Neural progenitor cell (in vitro differentiated cells): ENCODE measurements at regions not wholly inside any gene's neighbourhood (a gene's known extent, or its start where the extent isn't known, plus 50 kb on each side); places are given as distances from the start of the nearest gene placed in this dataset.

Experiments
- DNase-seq: peaks from one replicate; pipeline ENCODE4 v3.0.0-alpha.2; 2016; ENCODE audit warnings: low spot score
- H2AFZ ChIP-seq: fragments of 200-600 bp; sonication (generic); replicated peaks from 2 replicates; pipeline ENCODE4 v1.6.1; 2016; ENCODE audit warnings: antibody characterized with exemption
- H3F3A ChIP-seq: fragments of 200-600 bp; sonication (generic); 2 replicates; pipeline ENCODE4 v1.6.1; 2016; ENCODE audit warnings: antibody characterized with exemption, low read depth
- H3K27ac ChIP-seq: fragments of 200-600 bp; sonication (generic); 2 replicates; pipeline ENCODE4 v1.5.1; 2016; ENCODE audit warnings: mild to moderate bottlenecking
- H3K27me3 ChIP-seq: fragments of 200-600 bp; sonication (generic); 2 replicates; pipeline ENCODE4 v1.6.1; 2016; ENCODE audit warnings: mild to moderate bottlenecking, moderate library complexity
- H3K36me3 ChIP-seq: fragments of 200-600 bp; sonication (generic); 2 replicates; pipeline ENCODE4 v1.5.1; 2016
- H3K4me1 ChIP-seq: fragments of 200-600 bp; sonication (generic); 2 replicates; pipeline ENCODE4 v1.6.1; 2016; ENCODE audit warnings: mixed run types
- H3K4me2 ChIP-seq: fragments of 200-600 bp; sonication (generic); 2 replicates; pipeline ENCODE4 v1.6.1; 2016
- H3K4me3 ChIP-seq: fragments of 200-600 bp; sonication (generic); 2 replicates; pipeline ENCODE4 v1.5.1; 2016
- H3K79me2 ChIP-seq: fragments of 200-600 bp; sonication (generic); 2 replicates; pipeline ENCODE4 v1.6.1; 2016; ENCODE audit warnings: low read depth
- H3K9ac ChIP-seq: fragments of 200-600 bp; sonication (generic); 2 replicates; pipeline ENCODE4 v1.6.1; 2016
- H3K9me3 ChIP-seq: fragments of 200-600 bp; sonication (generic); 2 replicates; pipeline ENCODE4 v1.5.1; 2016; ENCODE audit warnings: low read depth
- H4K20me1 ChIP-seq: fragments of 200-600 bp; sonication (generic); 2 replicates; pipeline ENCODE4 v1.6.1; 2016; ENCODE audit warnings: low read depth
- H3K27ac Mint-ChIP-seq: 3 replicates; pipeline ENCODE4 v1.8.0; 2021; ENCODE audit warnings: mixed read lengths
- H3K27me3 Mint-ChIP-seq: 2 replicates; pipeline ENCODE4 v1.8.0; 2022; ENCODE audit warnings: low read depth, mild to moderate bottlenecking, inconsistent platforms, moderate library complexity, mixed read lengths; ENCODE audit not compliant: insufficient read depth
- H3K36me3 Mint-ChIP-seq: 3 replicates; pipeline ENCODE4 v1.8.0; 2021; ENCODE audit warnings: mixed read lengths
- H3K4me1 Mint-ChIP-seq: 3 replicates; pipeline ENCODE4 v1.8.0; 2021; ENCODE audit warnings: mixed read lengths
- H3K4me3 Mint-ChIP-seq: 3 replicates; pipeline ENCODE4 v1.8.0; 2021; ENCODE audit warnings: mild to moderate bottlenecking, moderate library complexity, mixed read lengths
- H3K9me3 Mint-ChIP-seq: 3 replicates; pipeline ENCODE4 v1.8.0; 2020; ENCODE audit warnings: mixed read lengths
- EZH2 ChIP-seq: fragments of 200-600 bp; sonication (generic); IDR thresholded peaks from 2 replicates; pipeline ENCODE4 v1.6.1; 2017; ENCODE audit warnings: antibody characterized with exemption, mild to moderate bottlenecking, moderate library complexity
- EZH2phosphoT487 ChIP-seq: fragments of 200-600 bp; sonication (generic); IDR thresholded peaks from 2 replicates; pipeline ENCODE4 v1.6.1; 2017; ENCODE audit warnings: antibody characterized with exemption
- TF ChIP-seq, protein P1 (sequence below): fragments of 200-600 bp; sonication (generic); IDR thresholded peaks from 2 replicates; pipeline ENCODE4 v1.5.1; 2017; ENCODE audit warnings: antibody characterized with exemption, mild to moderate bottlenecking

DNA sequence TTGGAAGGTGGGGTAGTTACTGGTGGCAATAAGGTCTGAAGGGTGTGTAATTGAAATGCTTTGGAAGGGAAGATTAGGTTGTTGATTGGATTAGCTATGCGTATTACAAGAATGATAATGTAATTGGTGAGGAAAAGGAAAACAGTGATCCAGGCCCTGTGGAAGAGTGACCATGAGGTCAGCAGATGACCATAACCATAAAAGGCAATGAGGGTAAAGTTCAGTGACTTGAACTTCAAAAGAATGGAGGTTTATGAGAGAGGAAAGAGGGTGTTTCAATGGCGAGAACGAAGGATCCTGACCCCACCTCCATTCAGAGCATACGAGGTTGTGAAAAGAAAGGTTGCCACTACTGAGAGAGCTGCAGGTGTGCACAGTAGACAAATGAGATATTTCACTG lies 439.7 kb downstream of the CCSER2 start:
- TF ChIP-seq EZH2: no peak
- no peak for TF ChIP-seq EZH2phosphoT487
- TF ChIP-seq, protein P1, sequence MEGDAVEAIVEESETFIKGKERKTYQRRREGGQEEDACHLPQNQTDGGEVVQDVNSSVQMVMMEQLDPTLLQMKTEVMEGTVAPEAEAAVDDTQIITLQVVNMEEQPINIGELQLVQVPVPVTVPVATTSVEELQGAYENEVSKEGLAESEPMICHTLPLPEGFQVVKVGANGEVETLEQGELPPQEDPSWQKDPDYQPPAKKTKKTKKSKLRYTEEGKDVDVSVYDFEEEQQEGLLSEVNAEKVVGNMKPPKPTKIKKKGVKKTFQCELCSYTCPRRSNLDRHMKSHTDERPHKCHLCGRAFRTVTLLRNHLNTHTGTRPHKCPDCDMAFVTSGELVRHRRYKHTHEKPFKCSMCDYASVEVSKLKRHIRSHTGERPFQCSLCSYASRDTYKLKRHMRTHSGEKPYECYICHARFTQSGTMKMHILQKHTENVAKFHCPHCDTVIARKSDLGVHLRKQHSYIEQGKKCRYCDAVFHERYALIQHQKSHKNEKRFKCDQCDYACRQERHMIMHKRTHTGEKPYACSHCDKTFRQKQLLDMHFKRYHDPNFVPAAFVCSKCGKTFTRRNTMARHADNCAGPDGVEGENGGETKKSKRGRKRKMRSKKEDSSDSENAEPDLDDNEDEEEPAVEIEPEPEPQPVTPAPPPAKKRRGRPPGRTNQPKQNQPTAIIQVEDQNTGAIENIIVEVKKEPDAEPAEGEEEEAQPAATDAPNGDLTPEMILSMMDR: no peak

DNA sequence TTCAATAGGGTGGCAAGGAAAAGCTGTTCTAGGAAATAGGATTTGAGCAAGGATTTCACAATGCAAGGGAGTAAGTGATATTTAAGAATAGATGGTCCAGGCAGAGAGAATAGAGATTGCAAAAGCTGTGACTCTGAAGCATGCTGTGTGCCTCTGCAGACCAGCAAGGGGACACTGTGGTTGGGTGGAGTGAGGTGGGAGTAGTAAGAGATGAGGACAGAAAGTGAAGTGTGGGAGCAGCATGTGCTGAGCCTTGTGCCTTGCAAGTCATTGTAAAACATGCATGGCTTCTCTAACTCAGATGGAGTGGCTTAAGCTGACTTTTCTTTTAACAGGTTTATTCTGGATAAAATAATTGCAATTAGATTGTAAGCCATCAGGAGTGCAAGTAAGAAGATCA lies 442.4 kb downstream of the CCSER2 start:
- Histone ChIP-seq H3K9ac (no peak overlapping the region), H3K36me3 (no peaks in the 10 kb centered on the region), H4K20me1 (no peaks in the 10 kb centered on the region), H3K4me2 (no peak overlapping the region), H3K4me1 (no peaks in the 10 kb centered on the region), H3K79me2 (no peaks in the 10 kb centered on the region), H3K27ac (no peak overlapping the region), H3K4me3 (no peak overlapping the region), H2AFZ (no peak overlapping the region), H3K27me3 (no peaks in the 10 kb centered on the region), H3K9me3 (no peaks in the 10 kb centered on the region), H3F3A (no peaks in the 10 kb centered on the region)
- peaks cover 12% of the 10 kb centered on the region for H3K4me1 Mint-ChIP-seq
- no peak for TF ChIP-seq EZH2
- TF ChIP-seq EZH2phosphoT487: no peak
- TF ChIP-seq, protein P1: no peak
- H3K27ac Mint-ChIP-seq: no peak overlapping the region
- no peak overlapping the region for H3K4me3 Mint-ChIP-seq
- H3K27me3 Mint-ChIP-seq: peaks cover 5% of the 10 kb centered on the region
- no peaks in the 10 kb centered on the region for H3K36me3 Mint-ChIP-seq
- DNase-seq: no peak
- peaks cover 9% of the 10 kb centered on the region for H3K9me3 Mint-ChIP-seq

More for the DNA sequence above, 439.7 kb downstream of the CCSER2 start:
- no peaks in the 10 kb centered on the region for H3F3A ChIP-seq
- H3K9ac ChIP-seq: no peak overlapping the region
- no peak for DNase-seq
- no peaks in the 10 kb centered on the region for H3K36me3 ChIP-seq
- H3K27ac ChIP-seq: no peak overlapping the region
- no peaks in the 10 kb centered on the region for H4K20me1 ChIP-seq
- H3K36me3 Mint-ChIP-seq: no peaks in the 10 kb centered on the region
- H3K27me3 Mint-ChIP-seq: peaks cover 13% of the 10 kb centered on the region
- no peak overlapping the region for H3K4me3 ChIP-seq
- H3K27me3 ChIP-seq: no peaks in the 10 kb centered on the region
- H3K79me2 ChIP-seq: no peaks in the 10 kb centered on the region
- H3K4me1 ChIP-seq: no peaks in the 10 kb centered on the region
- peaks cover 10% of the 10 kb centered on the region for H3K9me3 Mint-ChIP-seq
- no peak overlapping the region for H3K27ac Mint-ChIP-seq
- H3K4me2 ChIP-seq: no peak overlapping the region
- H3K4me3 Mint-ChIP-seq: no peak overlapping the region
- no peaks in the 10 kb centered on the region for H3K9me3 ChIP-seq
- no peak overlapping the region for H2AFZ ChIP-seq
- H3K4me1 Mint-ChIP-seq: peaks cover 12% of the 10 kb centered on the region

DNA sequence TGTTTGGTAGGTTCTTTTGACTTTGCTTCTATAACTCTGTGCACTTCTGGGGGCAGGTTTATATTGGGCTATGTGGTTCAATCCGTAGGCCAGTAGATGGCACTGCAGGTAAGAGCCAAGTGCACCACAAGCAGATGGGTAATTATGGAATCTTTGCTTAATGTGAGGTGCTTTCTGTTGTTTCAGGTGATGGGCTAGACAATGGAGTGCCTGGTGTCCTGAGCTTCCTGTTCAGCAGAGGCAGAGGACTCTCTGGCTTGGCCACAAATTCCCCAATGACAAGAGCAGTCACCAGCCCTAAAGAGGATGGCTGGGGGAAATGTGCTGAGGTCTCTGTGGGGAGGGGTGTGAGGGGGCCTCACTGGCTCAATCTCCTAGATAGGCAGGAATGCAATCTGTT lies 455.0 kb downstream of the CCSER2 start:
- H3K9me3 ChIP-seq: no peaks in the 10 kb centered on the region
- no peak overlapping the region for H3K9ac ChIP-seq
- H3K4me3 Mint-ChIP-seq: no peak overlapping the region
- H3K36me3 Mint-ChIP-seq: no peaks in the 10 kb centered on the region
- no peaks in the 10 kb centered on the region for H3K79me2 ChIP-seq
- no peaks in the 10 kb centered on the region for H3K36me3 ChIP-seq
- H2AFZ ChIP-seq: peak overlapping the region; percentile 69
- peaks cover 5% of the 10 kb centered on the region for H3K4me1 ChIP-seq
- H3F3A ChIP-seq: no peaks in the 10 kb centered on the region
- DNase-seq: peak; percentile 65
- H3K27ac ChIP-seq: no peak overlapping the region
- no peak overlapping the region for H3K27ac Mint-ChIP-seq
- H3K9me3 Mint-ChIP-seq: peaks cover 18% of the 10 kb centered on the region
- no peak overlapping the region for H3K4me3 ChIP-seq
- no peak overlapping the region for H3K4me2 ChIP-seq
- no peaks in the 10 kb centered on the region for H3K27me3 ChIP-seq
- TF ChIP-seq, protein P1: peak; percentile 84
- TF ChIP-seq EZH2phosphoT487: no peak
- H4K20me1 ChIP-seq: no peaks in the 10 kb centered on the region
- peaks cover 6% of the 10 kb centered on the region for H3K4me1 Mint-ChIP-seq
- no peaks in the 10 kb centered on the region for H3K27me3 Mint-ChIP-seq
